ENCODE measurements at regions not wholly inside any gene's neighbourhood (a gene's known extent, or its start where the extent isn't known, plus 50 kb on each side); places are given as distances from the start of the nearest gene placed in this dataset.

GRCh38 chr12:34298176-34298970 lies 276.1 kb downstream of the ALG10 start:
- Histone ChIP-seq H3K27ac (no peak overlapping the region), H3K4me3 (ENCODE audit: low read depth in 1 of 2, low read length in 1 of 2) (no peak overlapping the region), H3K36me3 (no peaks in the 10 kb centered on the region), H3K9me3 (peaks cover 10% of the 10 kb centered on the region), H3K27me3 (no peaks in the 10 kb centered on the region), H3K4me1 (ENCODE audit: control insufficient read depth in 1 of 2, insufficient read depth in 1 of 2, low read depth in 1 of 2, low read length in 1 of 2) (no peaks in the 10 kb centered on the region)
- no peak for TF ChIP-seq CTCF (IDR thresholded peaks at IDR 0.05)

GRCh38 chr12:34298971-34299801 lies 276.9 kb downstream of the ALG10 start:
- no peak for TF ChIP-seq CTCF (IDR thresholded peaks at IDR 0.05)
- H3K9me3 ChIP-seq, result peaks cover 10% of the 10 kb centered on the region
- H3K27ac ChIP-seq, result no peak overlapping the region
- H3K4me3 ChIP-seq (ENCODE audit: low read depth in 1 of 2, low read length in 1 of 2), result no peak overlapping the region
- no peaks in the 10 kb centered on the region for H3K27me3 ChIP-seq
- no peaks in the 10 kb centered on the region for H3K36me3 ChIP-seq
- no peaks in the 10 kb centered on the region for H3K4me1 ChIP-seq (ENCODE audit: control insufficient read depth in 1 of 2, insufficient read depth in 1 of 2, low read depth in 1 of 2, low read length in 1 of 2)

- H3K27me3 ChIP-seq, result no peaks in the 10 kb centered on the region
- no peak overlapping the region for H3K4me3 ChIP-seq (ENCODE audit: low read depth in 1 of 2, low read length in 1 of 2)
- no peak overlapping the region for H3K27ac ChIP-seq
- no peak for TF ChIP-seq CTCF (IDR thresholded peaks at IDR 0.05)
- H3K9me3 ChIP-seq, result peaks cover 10% of the 10 kb centered on the region
- H3K4me1 ChIP-seq (ENCODE audit: control insufficient read depth in 1 of 2, insufficient read depth in 1 of 2, low read depth in 1 of 2, low read length in 1 of 2), result no peaks in the 10 kb centered on the region
- no peaks in the 10 kb centered on the region for H3K36me3 ChIP-seq
These were observed 277.5 kb downstream of the ALG10 start for GRCh38 chr12:34299802-34300193.

- Histone ChIP-seq H3K9me3 (peaks cover 10% of the 10 kb centered on the region), H3K27me3 (no peaks in the 10 kb centered on the region), H3K27ac (no peak overlapping the region), H3K4me1 (ENCODE audit: control insufficient read depth in 1 of 2, insufficient read depth in 1 of 2, low read depth in 1 of 2, low read length in 1 of 2) (no peaks in the 10 kb centered on the region), H3K36me3 (no peaks in the 10 kb centered on the region), H3K4me3 (ENCODE audit: low read depth in 1 of 2, low read length in 1 of 2) (no peak overlapping the region)
- no peak for TF ChIP-seq CTCF (IDR thresholded peaks at IDR 0.05)
These were observed 278.3 kb downstream of the ALG10 start for GRCh38 chr12:34300376-34301250.
